ENCODE measurements at regions not wholly inside any gene's neighbourhood (a gene's known extent, or its start where the extent isn't known, plus 50 kb on each side); places are given as distances from the start of the nearest gene placed in this dataset.

DNA sequence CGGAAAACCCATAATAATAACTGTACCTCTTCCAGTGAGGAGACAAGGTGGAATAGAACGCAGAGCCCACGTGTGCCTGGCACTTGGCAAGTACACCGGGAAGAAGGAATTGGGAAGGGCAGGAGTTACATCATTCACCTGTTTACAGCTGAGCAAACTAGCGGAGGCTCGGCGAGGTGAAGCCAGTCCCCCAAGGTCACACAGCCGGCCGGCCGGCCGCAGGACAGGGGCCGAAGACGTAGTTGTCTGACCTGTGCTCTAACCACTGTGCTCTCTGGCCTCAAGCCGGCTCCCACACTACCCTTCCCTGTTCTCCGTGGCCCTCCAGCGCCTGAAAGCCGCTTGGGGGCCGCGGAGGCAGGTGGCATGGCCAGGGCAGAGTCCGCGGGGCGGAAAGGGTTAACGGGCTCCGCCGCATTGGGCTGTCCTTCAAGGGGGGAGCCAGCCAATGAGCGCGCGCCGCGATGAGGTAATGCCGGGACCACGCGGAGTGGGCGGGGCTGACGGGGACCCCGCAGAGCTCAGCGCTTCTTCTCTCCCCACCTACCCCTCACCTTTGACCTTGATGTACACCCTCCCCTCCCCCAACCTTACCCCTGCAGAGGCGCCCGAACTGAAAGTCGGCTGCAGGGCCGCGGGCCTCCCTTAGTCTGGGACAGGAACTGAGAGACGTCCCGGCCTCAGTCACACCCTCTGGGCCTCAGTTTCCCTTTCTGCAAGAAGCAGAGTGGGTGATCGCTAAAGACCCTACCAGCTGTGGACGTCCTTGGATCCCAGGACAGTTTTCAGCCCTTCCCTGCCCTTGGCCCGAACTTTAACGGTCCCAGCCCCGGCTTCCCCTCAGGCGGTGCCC is 125.1 kb downstream of the C9orf50 start (continued):
- TF ChIP-seq MAX (IDR thresholded peaks at IDR 0.05) (peak; percentile 88), EGR1 (IDR thresholded peaks at IDR 0.05; ENCODE audit: low read depth in 2 of 2) (peak in 1 of 2 donors; percentile 49), JUND (IDR thresholded peaks at IDR 0.05) (peak; percentile 44 to 71)

- H3K27ac ChIP-seq (ENCODE audit: low read depth in 1 of 2, low read length in 2 of 2): peak overlapping the region; percentile 71 to 100
- H3K36me3 ChIP-seq (ENCODE audit: control insufficient read depth in 4 of 4, insufficient read depth in 3 of 4, low read depth in 1 of 4, low read length in 3 of 4): peaks cover 0 to 2% (median 0%) of the 10 kb centered on the region in 4 donors
- no peak for DNase-seq (ENCODE audit: low spot score)
- H3K4me3 ChIP-seq (ENCODE audit: low read depth in 1 of 3, low read length in 3 of 3): no peak overlapping the region
- 87% methylated on average over 11 of the region's 11 CpGs for WGBS
- H3K9ac ChIP-seq (ENCODE audit: low read depth in 1 of 2, low read length in 2 of 2): peak overlapping the region in 1 of 2 donors; percentile 8
- peaks cover 9 to 46% (median 25%) of the 10 kb centered on the region in 4 donors for H3K4me1 ChIP-seq (ENCODE audit: control insufficient read depth in 4 of 4, insufficient read depth in 4 of 4, low read length in 3 of 4)
- H3K27me3 ChIP-seq (ENCODE audit: control insufficient read depth in 4 of 4, insufficient read depth in 4 of 4, low read length in 3 of 4): no peaks in the 10 kb centered on the region
- TF ChIP-seq, protein P1, sequence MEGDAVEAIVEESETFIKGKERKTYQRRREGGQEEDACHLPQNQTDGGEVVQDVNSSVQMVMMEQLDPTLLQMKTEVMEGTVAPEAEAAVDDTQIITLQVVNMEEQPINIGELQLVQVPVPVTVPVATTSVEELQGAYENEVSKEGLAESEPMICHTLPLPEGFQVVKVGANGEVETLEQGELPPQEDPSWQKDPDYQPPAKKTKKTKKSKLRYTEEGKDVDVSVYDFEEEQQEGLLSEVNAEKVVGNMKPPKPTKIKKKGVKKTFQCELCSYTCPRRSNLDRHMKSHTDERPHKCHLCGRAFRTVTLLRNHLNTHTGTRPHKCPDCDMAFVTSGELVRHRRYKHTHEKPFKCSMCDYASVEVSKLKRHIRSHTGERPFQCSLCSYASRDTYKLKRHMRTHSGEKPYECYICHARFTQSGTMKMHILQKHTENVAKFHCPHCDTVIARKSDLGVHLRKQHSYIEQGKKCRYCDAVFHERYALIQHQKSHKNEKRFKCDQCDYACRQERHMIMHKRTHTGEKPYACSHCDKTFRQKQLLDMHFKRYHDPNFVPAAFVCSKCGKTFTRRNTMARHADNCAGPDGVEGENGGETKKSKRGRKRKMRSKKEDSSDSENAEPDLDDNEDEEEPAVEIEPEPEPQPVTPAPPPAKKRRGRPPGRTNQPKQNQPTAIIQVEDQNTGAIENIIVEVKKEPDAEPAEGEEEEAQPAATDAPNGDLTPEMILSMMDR (IDR thresholded peaks at IDR 0.05; ENCODE audit: low read depth, low read length, missing input control): no peak
- TF ChIP-seq ATF3 (IDR thresholded peaks at IDR 0.05) (no peak), HNF4G (IDR thresholded peaks at IDR 0.05) (no peak)
- H3K9me3 ChIP-seq (ENCODE audit: control insufficient read depth in 4 of 4, low read length in 3 of 4): no peaks in the 10 kb centered on the region
Observed at GRCh38 chr9:129494113-129494789, 126.7 kb downstream of the C9orf50 start.

GRCh38 chr9:129493706-129494047 is 127.2 kb downstream of the C9orf50 start:
- H3K9me3 ChIP-seq (ENCODE audit: control insufficient read depth in 4 of 4, low read length in 3 of 4): no peaks in the 10 kb centered on the region
- peaks cover 0 to 2% (median 0%) of the 10 kb centered on the region in 4 donors for H3K36me3 ChIP-seq (ENCODE audit: control insufficient read depth in 4 of 4, insufficient read depth in 3 of 4, low read depth in 1 of 4, low read length in 3 of 4)
- DNase-seq (ENCODE audit: low spot score): no peak
- H3K27me3 ChIP-seq (ENCODE audit: control insufficient read depth in 4 of 4, insufficient read depth in 4 of 4, low read length in 3 of 4): no peaks in the 10 kb centered on the region
- H3K4me1 ChIP-seq (ENCODE audit: control insufficient read depth in 4 of 4, insufficient read depth in 4 of 4, low read length in 3 of 4): peaks cover 9 to 46% (median 25%) of the 10 kb centered on the region in 4 donors
- no peak overlapping the region for H3K9ac ChIP-seq (ENCODE audit: low read depth in 1 of 2, low read length in 2 of 2)
- peak overlapping the region; percentile 67 to 71 for H3K27ac ChIP-seq (ENCODE audit: low read depth in 1 of 2, low read length in 2 of 2)
- no peak overlapping the region for H3K4me3 ChIP-seq (ENCODE audit: low read depth in 1 of 3, low read length in 3 of 3)
- WGBS: 87% methylated on average over 8 of the region's 8 CpGs
- TF ChIP-seq FOXA1 (IDR thresholded peaks at IDR 0.05) (no peak), ATF3 (IDR thresholded peaks at IDR 0.05) (no peak), JUND (IDR thresholded peaks at IDR 0.05) (no peak), RAD21 (IDR thresholded peaks at IDR 0.05) (no peak), YY1 (IDR thresholded peaks at IDR 0.05) (no peak), EGR1 (IDR thresholded peaks at IDR 0.05; ENCODE audit: low read depth in 2 of 2) (no peak), SP1 (IDR thresholded peaks at IDR 0.05) (no peak), HNF4G (IDR thresholded peaks at IDR 0.05) (no peak), TAF1 (conservative IDR thresholded peaks at IDR 0.05) (no peak), NR2F2 (IDR thresholded peaks at IDR 0.05) (no peak), HNF4A (conservative IDR thresholded peaks at IDR 0.05) (no peak), MAX (IDR thresholded peaks at IDR 0.05) (no peak), GABPA (IDR thresholded peaks at IDR 0.05 in 1 of 2, conservative IDR thresholded peaks at IDR 0.05 in 1 of 2) (no peak)
- TF ChIP-seq, protein P2, sequence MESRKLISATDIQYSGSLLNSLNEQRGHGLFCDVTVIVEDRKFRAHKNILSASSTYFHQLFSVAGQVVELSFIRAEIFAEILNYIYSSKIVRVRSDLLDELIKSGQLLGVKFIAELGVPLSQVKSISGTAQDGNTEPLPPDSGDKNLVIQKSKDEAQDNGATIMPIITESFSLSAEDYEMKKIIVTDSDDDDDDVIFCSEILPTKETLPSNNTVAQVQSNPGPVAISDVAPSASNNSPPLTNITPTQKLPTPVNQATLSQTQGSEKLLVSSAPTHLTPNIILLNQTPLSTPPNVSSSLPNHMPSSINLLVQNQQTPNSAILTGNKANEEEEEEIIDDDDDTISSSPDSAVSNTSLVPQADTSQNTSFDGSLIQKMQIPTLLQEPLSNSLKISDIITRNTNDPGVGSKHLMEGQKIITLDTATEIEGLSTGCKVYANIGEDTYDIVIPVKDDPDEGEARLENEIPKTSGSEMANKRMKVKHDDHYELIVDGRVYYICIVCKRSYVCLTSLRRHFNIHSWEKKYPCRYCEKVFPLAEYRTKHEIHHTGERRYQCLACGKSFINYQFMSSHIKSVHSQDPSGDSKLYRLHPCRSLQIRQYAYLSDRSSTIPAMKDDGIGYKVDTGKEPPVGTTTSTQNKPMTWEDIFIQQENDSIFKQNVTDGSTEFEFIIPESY (IDR thresholded peaks at IDR 0.05): no peak
- TF ChIP-seq, protein P3, sequence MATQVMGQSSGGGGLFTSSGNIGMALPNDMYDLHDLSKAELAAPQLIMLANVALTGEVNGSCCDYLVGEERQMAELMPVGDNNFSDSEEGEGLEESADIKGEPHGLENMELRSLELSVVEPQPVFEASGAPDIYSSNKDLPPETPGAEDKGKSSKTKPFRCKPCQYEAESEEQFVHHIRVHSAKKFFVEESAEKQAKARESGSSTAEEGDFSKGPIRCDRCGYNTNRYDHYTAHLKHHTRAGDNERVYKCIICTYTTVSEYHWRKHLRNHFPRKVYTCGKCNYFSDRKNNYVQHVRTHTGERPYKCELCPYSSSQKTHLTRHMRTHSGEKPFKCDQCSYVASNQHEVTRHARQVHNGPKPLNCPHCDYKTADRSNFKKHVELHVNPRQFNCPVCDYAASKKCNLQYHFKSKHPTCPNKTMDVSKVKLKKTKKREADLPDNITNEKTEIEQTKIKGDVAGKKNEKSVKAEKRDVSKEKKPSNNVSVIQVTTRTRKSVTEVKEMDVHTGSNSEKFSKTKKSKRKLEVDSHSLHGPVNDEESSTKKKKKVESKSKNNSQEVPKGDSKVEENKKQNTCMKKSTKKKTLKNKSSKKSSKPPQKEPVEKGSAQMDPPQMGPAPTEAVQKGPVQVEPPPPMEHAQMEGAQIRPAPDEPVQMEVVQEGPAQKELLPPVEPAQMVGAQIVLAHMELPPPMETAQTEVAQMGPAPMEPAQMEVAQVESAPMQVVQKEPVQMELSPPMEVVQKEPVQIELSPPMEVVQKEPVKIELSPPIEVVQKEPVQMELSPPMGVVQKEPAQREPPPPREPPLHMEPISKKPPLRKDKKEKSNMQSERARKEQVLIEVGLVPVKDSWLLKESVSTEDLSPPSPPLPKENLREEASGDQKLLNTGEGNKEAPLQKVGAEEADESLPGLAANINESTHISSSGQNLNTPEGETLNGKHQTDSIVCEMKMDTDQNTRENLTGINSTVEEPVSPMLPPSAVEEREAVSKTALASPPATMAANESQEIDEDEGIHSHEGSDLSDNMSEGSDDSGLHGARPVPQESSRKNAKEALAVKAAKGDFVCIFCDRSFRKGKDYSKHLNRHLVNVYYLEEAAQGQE (IDR thresholded peaks at IDR 0.05): no peak
- TF ChIP-seq, protein P1 (IDR thresholded peaks at IDR 0.05; ENCODE audit: low read depth, low read length, missing input control): no peak
